H1 (cell line): ENCODE measurements at regions not wholly inside any gene's neighbourhood (a gene's known extent, or its start where the extent isn't known, plus 50 kb on each side); places are given as distances from the start of the nearest gene placed in this dataset.

Source experiments
- CTCF ChIA-PET: fragments of 300-600 bp; sonication (Branson Sonifier 250); formaldehyde crosslinking; loops from one replicate; lab custom pipeline; 2021; ENCODE audit not compliant: partially characterized antibody; lab: Charles Lee
- POLR2A ChIA-PET: fragments of 300-600 bp; sonication (Branson Sonifier 250); formaldehyde crosslinking; loops from one replicate; lab custom pipeline; 2021; ENCODE audit warnings: inconsistent platforms; ENCODE audit not compliant: partially characterized antibody; lab: Charles Lee
- DNase-seq, 2 experiments: peaks; one replicate each; pipeline versions ENCODE4 v3.0.0 to v3.0.0-alpha.2; 2010 to 2022; ENCODE audit warnings: low spot score in 2 of 2, low read depth in 1 of 2, mixed read lengths in 1 of 2
- FAIRE-seq: peaks from 2 replicates; lab custom pipeline; 2011; peaks lifted over from hg19 to GRCh38; lab: Jason Lieb, UNC
- H2AFZ ChIP-seq: 2 replicates; pipeline ENCODE4 v1.8.1; 2012; ENCODE audit warnings: low read length, inconsistent platforms
- H2AK5ac ChIP-seq: 2 replicates; pipeline ENCODE4 v1.6.1; 2013; ENCODE audit warnings: low read depth, low read length
- H2BK120ac ChIP-seq: replicated peaks from 2 replicates; pipeline ENCODE3; 2013; ENCODE audit warnings: low read depth, low read length, inconsistent platforms
- H2BK12ac ChIP-seq: 2 replicates; pipeline ENCODE4 v1.6.1; 2013; ENCODE audit warnings: low read depth, low read length
- H2BK15ac ChIP-seq: 2 replicates; pipeline ENCODE4 v1.6.1; 2013; ENCODE audit warnings: low read length
- H2BK20ac ChIP-seq: 2 replicates; pipeline ENCODE4 v1.6.1; 2013; ENCODE audit warnings: low read length
- H2BK5ac ChIP-seq: 2 replicates; pipeline ENCODE4 v1.6.1; 2013; ENCODE audit warnings: low read depth, low read length
- H3K14ac ChIP-seq: 2 replicates; pipeline ENCODE4 v1.6.1; 2013; ENCODE audit warnings: inconsistent platforms; ENCODE audit not compliant: insufficient read length
- H3K18ac ChIP-seq: 2 replicates; pipeline ENCODE4 v1.6.1; 2013; ENCODE audit warnings: low read length; ENCODE audit errors: extremely low read depth
- H3K23ac ChIP-seq: 2 replicates; pipeline ENCODE4 v1.6.1; 2013; ENCODE audit warnings: inconsistent platforms; ENCODE audit not compliant: insufficient read length
- H3K23me2 ChIP-seq: 2 replicates; pipeline ENCODE4 v1.6.1; 2013; ENCODE audit warnings: low read depth, low read length
- H3K27ac ChIP-seq: 2 replicates; pipeline ENCODE4 v1.6.1; 2011; ENCODE audit warnings: low read depth, low read length, inconsistent platforms
- H3K27me3 ChIP-seq, 4 experiments: replicated peaks in 1 of 4; 1 replicate in 1 of 4; 2 replicates in 3 of 4; pipeline versions ENCODE4 v1.6.1 to v1.8.1; 2011 to 2013; ENCODE audit warnings: low read length in 3 of 4, mild to moderate bottlenecking in 3 of 4, inconsistent platforms in 2 of 4, mixed read lengths in 2 of 4, moderate library complexity in 1 of 4; ENCODE audit not compliant: control insufficient read depth in 3 of 4, insufficient read depth in 3 of 4; ENCODE audit errors: extremely low read depth in 1 of 4
- H3K36me3 ChIP-seq, 4 experiments: 2 replicates each; pipeline versions ENCODE4 v1.6.1 to v1.8.1; 2011 to 2013; ENCODE audit warnings: mild to moderate bottlenecking in 4 of 4, low read length in 3 of 4, moderate library complexity in 2 of 4, control low read depth in 1 of 4, inconsistent platforms in 1 of 4; ENCODE audit not compliant: insufficient read depth in 4 of 4, control insufficient read depth in 2 of 4
- H3K4ac ChIP-seq: replicated peaks from 2 replicates; pipeline ENCODE3; 2013; ENCODE audit warnings: low read length, low read depth, mixed read lengths, inconsistent platforms; ENCODE audit not compliant: insufficient read length
- H3K4me1 ChIP-seq, 4 experiments: replicated peaks in 1 of 4; 1 replicate in 1 of 4; 2 replicates in 3 of 4; pipeline versions ENCODE4 v1.6.1 to v1.8.1; 2011 to 2013; ENCODE audit warnings: low read length in 3 of 4, inconsistent platforms in 2 of 4, mixed read lengths in 1 of 4; ENCODE audit not compliant: insufficient read depth in 4 of 4, control insufficient read depth in 3 of 4
- H3K4me2 ChIP-seq, 2 experiments: 2 replicates each; pipeline versions ENCODE4 v1.6.1 to v1.8.1; 2011 to 2013; ENCODE audit warnings: low read depth in 2 of 2, low read length in 2 of 2, control low read depth in 1 of 2, inconsistent platforms in 1 of 2, mild to moderate bottlenecking in 1 of 2; ENCODE audit not compliant: insufficient read depth in 1 of 2
- H3K4me3 ChIP-seq, 4 experiments: fragments of 200-600, 300-600 bp in 1 of 4; sonication (generic), shearing (Covaris generic), sonication (Bioruptor Twin) in 1 of 4; 2 replicates each; pipeline versions ENCODE4 v1.5.1 to v1.8.1; 2011 to 2016; ENCODE audit warnings: low read length in 4 of 4, low read depth in 3 of 4, control low read depth in 2 of 4, inconsistent platforms in 2 of 4, mild to moderate bottlenecking in 2 of 4, mixed read lengths in 1 of 4, moderate library complexity in 1 of 4; ENCODE audit not compliant: insufficient read depth in 2 of 4; ENCODE audit errors: extremely low read depth in 1 of 4
- H3K56ac ChIP-seq: replicated peaks from 2 replicates; pipeline ENCODE3; 2013; ENCODE audit warnings: low read depth, mild to moderate bottlenecking, mixed read lengths, low read length, inconsistent platforms; ENCODE audit not compliant: insufficient read length
- H3K79me1 ChIP-seq: 2 replicates; pipeline ENCODE4 v1.6.1; 2013; ENCODE audit warnings: low read depth, low read length, control low read depth
- H3K79me2 ChIP-seq, 2 experiments: 2 replicates each; pipeline versions ENCODE4 v1.6.1 to v1.8.1; 2012 to 2013; ENCODE audit warnings: low read length in 2 of 2, mild to moderate bottlenecking in 2 of 2, inconsistent platforms in 1 of 2; ENCODE audit not compliant: insufficient read depth in 2 of 2, control insufficient read depth in 1 of 2
- H3K9ac ChIP-seq, 4 experiments: replicated peaks in 1 of 4; 1 replicate in 1 of 4; 2 replicates in 3 of 4; pipeline versions ENCODE4 v1.6.1 to v1.8.1; 2011 to 2013; ENCODE audit warnings: low read depth in 3 of 4, low read length in 3 of 4, control low read depth in 2 of 4, mild to moderate bottlenecking in 2 of 4, moderate library complexity in 2 of 4, inconsistent platforms in 1 of 4; ENCODE audit errors: extremely low read depth in 1 of 4
- H3K9me3 ChIP-seq, 2 experiments: 2 replicates each; pipeline versions ENCODE4 v1.6.1 to v1.8.1; 2012 to 2013; ENCODE audit warnings: mild to moderate bottlenecking in 2 of 2, moderate library complexity in 2 of 2, control low read depth in 1 of 2, inconsistent platforms in 1 of 2, low read depth in 1 of 2, low read length in 1 of 2, mixed read lengths in 1 of 2; ENCODE audit not compliant: insufficient read depth in 2 of 2
- H4K20me1 ChIP-seq, 2 experiments: replicated peaks in 1 of 2; 2 replicates each; pipeline versions ENCODE3 to v1.8.1; 2011 to 2013; ENCODE audit warnings: inconsistent platforms in 2 of 2, low read length in 2 of 2, mild to moderate bottlenecking in 1 of 2; ENCODE audit not compliant: insufficient read depth in 2 of 2, control insufficient read depth in 1 of 2
- H4K5ac ChIP-seq: 2 replicates; pipeline ENCODE4 v1.6.1; 2013; ENCODE audit warnings: low read length, low read depth, mixed read lengths, inconsistent platforms; ENCODE audit not compliant: insufficient read length
- H4K8ac ChIP-seq: 2 replicates; pipeline ENCODE4 v1.8.0; 2013; ENCODE audit warnings: mild to moderate bottlenecking, moderate library complexity, low read length, inconsistent platforms; ENCODE audit not compliant: insufficient read depth; ENCODE audit errors: extremely low read depth
- H4K91ac ChIP-seq: replicated peaks from 2 replicates; pipeline ENCODE3; 2013; ENCODE audit warnings: low read length, mixed read lengths, inconsistent platforms; ENCODE audit not compliant: insufficient read length
- CBX5 ChIP-seq: fragments of 300-800, 300-1000 bp; sonication (generic); IDR thresholded peaks from 2 replicates; pipeline ENCODE4 v1.7.1; 2016; ENCODE audit warnings: antibody characterized with exemption, low read length, low read depth
- SIRT6 ChIP-seq: IDR thresholded peaks from one replicate; pipeline ENCODE4 v1.7.1; 2012; ENCODE audit warnings: low read length, inconsistent platforms
- TF ChIP-seq, protein P1 (sequence below): IDR thresholded peaks from 2 replicates; pipeline ENCODE4 v1.6.1; 2012; ENCODE audit warnings: inconsistent platforms

DNA sequence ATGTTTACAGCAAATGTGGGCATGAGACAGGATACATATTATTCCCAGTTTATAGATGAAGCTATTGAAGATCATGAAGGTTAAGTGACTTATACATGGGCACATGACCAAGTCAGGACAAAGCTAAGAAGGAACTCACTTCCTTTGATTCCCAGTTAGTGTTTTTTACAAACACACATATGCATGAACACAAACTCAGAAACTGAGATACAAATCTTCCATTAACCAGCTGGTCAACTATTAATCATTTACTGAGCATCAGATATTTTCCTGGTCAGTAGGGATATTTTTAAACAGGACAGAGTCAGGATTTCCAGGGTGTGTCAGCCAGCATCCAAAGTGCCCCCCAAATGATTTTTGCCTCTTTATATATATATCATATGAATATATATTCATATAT lies 222.2 kb downstream of the OGFRL1 start:
- no peak overlapping the region for H2BK12ac ChIP-seq
- ChIA-PET POLR2A (no interaction called here), CTCF (interaction anchor here (0.8 to 5.2 kb wide), 7 partner anchors 115 to 136 kb away, joined by 3 to 52 read pairs (median 4); no protein-coding TSS in a partner anchor)
- H3K79me2 ChIP-seq, result no peaks in the 10 kb centered on the region
- no peak overlapping the region for H2BK20ac ChIP-seq
- H3K14ac ChIP-seq, result no peak overlapping the region
- H3K9me3 ChIP-seq, result no peaks in the 10 kb centered on the region
- H3K23me2 ChIP-seq, result no peaks in the 10 kb centered on the region
- no peak overlapping the region for H4K91ac ChIP-seq
- H2AFZ ChIP-seq, result no peak overlapping the region
- no peak overlapping the region for H3K23ac ChIP-seq
- no peak overlapping the region for H3K4me2 ChIP-seq
- H3K56ac ChIP-seq, result no peak overlapping the region
- no peak overlapping the region for H4K8ac ChIP-seq
- DNase-seq, result no peak
- no peak overlapping the region for H3K18ac ChIP-seq
- no peaks in the 10 kb centered on the region for H3K36me3 ChIP-seq
- no peak overlapping the region for H3K27ac ChIP-seq
- H3K79me1 ChIP-seq, result no peaks in the 10 kb centered on the region
- H4K20me1 ChIP-seq, result no peaks in the 10 kb centered on the region
- H2BK5ac ChIP-seq, result no peak overlapping the region
- H3K27me3 ChIP-seq, result no peaks in the 10 kb centered on the region
- no peak overlapping the region for H4K5ac ChIP-seq
- no peak overlapping the region for H3K4ac ChIP-seq
- H3K4me1 ChIP-seq, result no peaks in the 10 kb centered on the region
- no peak overlapping the region for H3K4me3 ChIP-seq
- no peak for FAIRE-seq
- H2BK120ac ChIP-seq, result no peak overlapping the region
- no peak overlapping the region for H2AK5ac ChIP-seq
- H2BK15ac ChIP-seq, result no peak overlapping the region
- H3K9ac ChIP-seq, result no peak overlapping the region
- TF ChIP-seq, protein P1, sequence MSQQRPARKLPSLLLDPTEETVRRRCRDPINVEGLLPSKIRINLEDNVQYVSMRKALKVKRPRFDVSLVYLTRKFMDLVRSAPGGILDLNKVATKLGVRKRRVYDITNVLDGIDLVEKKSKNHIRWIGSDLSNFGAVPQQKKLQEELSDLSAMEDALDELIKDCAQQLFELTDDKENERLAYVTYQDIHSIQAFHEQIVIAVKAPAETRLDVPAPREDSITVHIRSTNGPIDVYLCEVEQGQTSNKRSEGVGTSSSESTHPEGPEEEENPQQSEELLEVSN, result no peak
- TF ChIP-seq SIRT6, result no peak
- no peak for TF ChIP-seq CBX5
